Stimulated activated CD4-positive, alpha-beta T cell treated with anti-CD3 and anti-CD28 coated beads, TNF-alpha, amount 100 ng/mL, for 24 hours (primary cell): ENCODE measurements at regions not wholly inside any gene's neighbourhood (a gene's known extent, or its start where the extent isn't known, plus 50 kb on each side); places are given as distances from the start of the nearest gene placed in this dataset.

Source experiments
- DNase-seq, 3 experiments: peaks; one replicate each; pipeline ENCODE4 v3.0.0-alpha.2; 2020; ENCODE audit warnings: low read depth in 3 of 3

DNA sequence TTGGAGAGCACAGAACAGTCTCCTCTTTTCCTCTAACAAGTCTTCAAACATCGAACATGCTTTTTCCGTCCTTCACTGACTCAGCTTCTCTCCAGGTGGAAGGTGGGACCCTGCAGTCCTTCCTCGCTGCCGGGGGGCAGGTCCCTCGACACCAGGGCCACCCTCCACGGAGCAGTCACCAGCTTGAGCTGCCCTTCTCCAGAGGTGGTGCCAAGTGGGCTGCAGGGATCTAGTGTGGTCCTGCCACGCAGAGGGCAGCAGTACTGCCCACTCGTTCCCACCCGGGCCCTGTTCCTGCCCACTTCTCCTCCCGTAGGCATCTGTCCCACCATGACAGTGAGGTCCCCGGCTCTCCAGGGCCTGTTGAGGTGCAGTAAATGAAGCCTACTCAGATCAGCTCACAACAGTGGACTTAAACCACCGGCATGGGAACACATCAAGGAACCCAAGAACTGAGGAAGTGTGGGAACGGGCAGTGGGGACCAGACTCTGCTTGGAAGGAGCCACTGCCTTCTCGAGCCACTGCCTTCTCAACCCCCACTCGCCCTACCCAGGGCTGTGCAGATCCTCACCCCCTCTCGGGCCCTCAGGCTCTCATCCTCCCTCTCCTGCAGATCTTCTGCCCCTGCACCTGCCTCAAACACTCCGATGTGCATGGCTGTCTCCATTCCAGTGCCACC, 153.9 kb downstream of the OAT start:
- no peak for DNase-seq

DNA sequence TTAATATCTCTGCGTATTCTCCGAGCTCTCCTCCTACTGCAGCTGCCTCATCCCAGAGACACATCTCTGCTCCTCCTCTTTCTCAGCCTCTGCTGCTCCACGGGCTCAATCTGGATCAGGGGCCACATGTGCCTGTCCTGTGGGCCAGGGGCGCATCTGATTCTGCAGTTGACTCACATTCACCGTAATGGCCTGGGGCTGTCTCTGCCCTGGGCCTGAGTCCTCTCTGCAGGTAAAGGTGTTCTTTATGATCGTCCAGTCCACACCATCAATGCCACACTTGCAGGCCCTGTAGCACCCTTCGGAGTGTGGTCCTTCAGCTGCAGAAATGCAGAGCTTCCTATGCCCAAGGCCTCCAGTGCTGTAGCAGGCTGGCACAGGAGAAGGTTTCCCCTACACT, 154.5 kb downstream of the OAT start:
- no peak for DNase-seq

DNA sequence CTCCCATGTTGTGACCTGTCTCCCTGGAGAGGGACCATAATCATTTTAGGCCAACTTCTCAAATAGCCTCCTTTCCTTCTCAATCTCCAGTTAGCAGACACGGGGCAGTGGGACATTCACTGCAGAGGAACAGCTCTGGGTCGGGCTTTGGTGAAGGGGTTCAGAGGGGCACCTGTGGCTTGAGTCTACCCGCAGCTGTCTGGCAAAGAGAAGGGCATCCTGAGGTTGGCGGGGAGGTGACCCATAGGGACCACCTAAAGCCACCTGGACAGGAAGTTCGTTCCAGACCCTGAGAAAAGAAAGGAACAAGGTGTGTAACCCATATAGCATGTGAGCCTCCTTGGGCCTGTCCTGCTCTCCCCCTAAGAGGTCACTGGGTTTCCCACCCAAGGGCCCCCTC, 155.0 kb downstream of the OAT start:
- DNase-seq, result no peak

DNA sequence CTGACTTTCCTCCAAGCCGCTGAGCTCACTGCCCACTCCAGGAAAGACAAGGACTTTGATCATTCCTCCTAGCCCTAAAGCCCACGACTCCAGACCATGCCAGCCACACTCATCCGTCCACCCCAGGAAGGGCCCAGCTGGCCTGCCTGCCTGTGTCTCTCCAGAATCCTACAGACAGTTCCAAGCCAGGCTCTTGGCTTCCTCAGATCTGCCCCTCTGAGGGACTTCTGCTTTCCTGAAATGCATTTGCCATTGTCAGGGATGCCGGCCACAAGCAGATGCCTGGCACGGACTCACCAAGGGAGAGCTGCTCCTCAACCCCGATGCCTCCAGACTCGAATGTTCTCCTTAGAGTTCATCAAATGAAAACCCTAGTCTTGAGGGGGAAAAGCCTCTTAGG, 155.8 kb downstream of the OAT start:
- no peak for DNase-seq

DNA sequence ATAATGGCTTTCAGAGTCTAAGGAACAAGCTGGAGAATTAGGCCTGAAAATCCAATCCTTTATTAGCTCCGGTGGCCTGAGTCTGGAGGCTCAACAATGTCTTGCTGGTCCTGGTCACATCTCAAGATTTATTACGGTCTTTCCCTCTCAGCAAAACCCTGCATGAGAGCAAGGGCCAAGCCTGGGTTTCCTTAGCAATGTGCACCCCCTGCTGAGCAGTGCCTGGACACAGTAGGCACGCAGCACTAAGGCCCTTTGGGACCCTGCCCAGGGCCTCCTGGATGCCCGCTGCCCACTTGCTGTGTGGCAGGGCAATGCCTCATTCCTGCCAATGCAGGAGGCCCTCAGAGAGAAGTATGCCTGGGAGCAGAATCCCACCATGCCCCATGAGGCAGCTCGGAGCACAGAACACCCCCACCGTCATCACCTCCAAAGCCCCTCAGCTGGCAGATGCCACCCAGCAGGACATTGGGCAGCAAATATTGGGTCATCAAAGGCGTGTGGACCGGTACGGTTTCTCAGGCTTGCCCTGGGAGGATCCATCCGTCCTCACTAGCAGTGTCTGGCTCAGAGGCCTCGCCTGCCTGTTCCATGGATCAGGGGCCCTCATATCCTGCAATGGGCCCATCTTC, 156.4 kb downstream of the OAT start:
- DNase-seq, result no peak

DNA sequence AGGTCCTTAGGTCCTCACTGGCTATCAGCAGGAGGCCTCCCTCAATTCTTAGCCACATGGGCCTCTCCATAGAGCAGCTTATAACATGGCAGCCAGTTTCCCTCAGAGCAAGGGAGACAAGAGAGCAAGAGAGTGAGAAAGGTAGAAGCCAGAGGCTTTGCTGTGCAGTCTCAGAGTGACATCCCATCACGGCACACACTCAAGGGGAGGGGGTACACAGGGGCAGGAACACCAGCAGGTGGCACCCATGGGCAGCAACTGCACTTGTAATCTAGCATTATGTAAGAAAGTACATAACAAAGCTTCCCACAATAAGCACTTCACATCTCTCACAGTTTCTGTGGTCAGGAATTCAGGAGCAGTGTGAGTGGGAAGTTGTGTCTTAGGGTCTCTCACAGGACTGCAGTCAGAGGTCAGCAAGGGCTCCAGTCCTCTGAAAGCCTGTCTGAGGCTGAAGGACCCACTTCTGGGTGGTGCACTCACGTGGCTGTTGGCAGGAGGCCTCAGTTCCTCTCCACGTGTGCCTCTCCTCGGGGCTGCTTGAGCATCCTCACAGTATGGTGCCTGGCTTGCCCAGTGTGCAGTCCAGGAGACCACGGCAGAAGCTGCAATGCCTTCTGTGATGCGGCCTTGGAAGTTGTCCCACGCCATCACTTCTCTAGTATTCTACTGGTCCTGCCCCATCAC, 159.4 kb downstream of the OAT start:
- DNase-seq, result no peak

DNA sequence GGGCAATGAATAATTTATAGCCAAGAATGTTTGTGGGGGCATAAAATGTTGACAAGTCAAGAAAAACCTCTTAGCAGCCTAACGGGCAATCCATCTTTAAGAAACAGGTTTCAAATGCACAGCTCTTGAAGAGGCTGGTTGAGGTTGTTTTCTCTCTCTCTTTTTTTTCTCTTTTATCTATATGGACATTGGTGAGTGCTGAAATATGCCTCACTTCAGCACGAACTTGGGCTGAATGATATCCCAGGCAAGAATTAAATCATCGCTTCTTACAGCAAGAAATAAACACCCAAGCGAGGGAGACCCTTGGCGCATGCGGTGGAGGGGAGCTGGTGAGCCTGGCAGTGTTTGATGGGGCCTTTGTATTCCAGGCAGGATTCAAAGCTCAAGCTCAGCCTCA, 160.9 kb downstream of the OAT start:
- DNase-seq, result no peak

DNA sequence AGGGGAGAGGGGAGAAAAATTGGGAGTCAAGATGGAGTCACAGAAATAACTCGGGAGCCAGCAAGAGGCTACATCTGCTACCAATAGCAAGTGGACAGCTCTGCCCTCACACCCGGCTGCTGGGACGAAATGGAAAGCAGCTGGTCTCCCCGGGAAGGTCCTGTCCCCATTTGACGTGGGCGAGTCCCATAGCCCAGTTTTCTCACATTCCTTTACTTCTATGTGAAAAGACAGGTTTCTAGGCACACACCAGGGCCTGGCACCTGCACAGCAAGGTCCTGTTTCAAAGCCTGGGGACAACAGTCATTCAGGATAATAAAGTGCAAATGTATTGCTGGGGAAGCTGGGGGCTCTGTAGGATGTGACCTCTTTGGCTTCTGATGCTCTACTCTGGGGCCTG, 162.6 kb downstream of the OAT start:
- no peak for DNase-seq

DNA sequence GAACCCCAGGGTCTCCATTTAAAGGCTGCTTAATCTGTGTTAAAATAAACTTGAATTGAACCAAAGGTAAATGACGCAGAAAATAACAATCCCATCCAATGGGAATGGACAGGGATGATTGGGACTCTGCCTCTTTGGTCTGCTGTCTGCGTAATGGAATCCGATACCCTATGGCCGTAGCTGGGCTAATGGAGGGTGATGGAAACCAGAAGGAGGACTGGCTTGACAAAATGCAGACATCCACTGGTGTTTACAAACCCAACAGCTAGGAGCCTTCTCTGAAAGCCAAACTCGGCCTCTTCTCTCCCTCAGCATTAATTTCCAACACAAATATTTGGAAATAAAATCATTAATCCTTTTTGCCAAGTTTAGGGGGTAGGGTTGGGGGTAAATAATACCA, 162.2 kb upstream of the CHST15 start:
- no peak for DNase-seq

DNA sequence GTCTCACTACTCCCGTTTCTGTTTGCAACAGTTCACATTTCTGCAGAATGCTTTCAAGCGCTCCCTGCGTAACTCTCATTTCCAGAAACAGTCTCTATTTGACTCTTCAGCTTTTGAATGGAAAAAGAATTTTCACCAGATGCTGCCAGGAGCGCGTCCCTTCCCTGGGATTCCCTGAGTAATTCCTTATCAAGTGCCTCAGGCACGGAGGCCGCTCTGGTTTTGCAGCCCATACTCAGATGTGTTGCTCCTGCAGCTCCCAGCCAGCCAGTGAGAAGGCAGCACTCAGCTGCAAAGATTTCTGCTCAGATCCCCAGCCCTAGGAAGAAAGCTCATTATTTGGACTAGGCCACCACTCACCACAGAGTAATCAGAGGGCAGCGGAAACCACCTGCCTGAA, 161.1 kb upstream of the CHST15 start:
- DNase-seq, result no peak

DNA sequence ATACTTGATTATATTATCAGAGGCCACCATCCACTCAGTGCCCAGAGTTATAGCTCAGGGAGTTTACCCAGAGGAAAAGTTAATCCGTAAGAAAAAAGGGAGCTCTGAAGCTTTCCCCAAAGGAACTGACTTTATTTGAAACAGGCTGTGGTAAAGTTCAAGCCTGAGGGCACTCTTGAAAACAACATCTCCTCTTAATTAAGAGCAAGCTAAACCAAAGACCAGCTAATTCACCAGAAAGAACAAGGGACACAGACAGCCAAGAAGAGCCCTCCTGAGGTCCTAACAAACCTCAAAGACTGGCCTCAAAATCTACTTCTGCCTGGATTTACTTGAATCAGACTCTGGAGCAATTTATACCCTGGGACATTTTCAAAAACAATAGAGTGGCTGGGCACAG, 159.6 kb upstream of the CHST15 start:
- no peak for DNase-seq

DNA sequence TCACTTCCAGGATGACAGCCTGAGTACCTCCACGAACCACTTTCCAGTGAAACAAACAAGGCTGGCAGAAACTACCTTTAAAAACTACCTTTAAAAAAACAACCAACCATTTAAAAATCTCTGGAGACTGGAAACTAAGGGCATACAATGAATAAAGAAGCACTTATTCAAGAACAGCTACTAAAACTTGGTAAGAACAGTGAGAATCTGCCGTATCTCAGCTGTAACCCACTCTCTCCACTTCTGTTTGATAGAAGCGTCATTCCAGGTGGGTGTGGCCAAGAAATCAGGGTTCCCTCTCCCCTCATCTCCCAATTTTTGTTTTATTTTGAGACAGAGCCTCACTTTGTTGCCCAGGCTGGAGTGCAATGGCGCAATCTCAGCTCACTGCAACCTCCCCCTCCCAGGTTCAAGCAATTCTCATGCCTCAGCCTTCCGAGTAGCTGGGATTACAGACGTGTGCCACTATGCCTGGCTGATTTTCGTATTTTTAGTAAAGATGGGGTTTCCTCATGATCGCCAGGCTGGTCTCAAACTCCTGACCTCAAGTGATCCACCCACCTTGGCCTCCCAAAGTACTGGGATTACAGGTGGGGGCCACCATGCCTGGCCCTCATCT, 158.8 kb upstream of the CHST15 start:
- DNase-seq, result no peak

DNA sequence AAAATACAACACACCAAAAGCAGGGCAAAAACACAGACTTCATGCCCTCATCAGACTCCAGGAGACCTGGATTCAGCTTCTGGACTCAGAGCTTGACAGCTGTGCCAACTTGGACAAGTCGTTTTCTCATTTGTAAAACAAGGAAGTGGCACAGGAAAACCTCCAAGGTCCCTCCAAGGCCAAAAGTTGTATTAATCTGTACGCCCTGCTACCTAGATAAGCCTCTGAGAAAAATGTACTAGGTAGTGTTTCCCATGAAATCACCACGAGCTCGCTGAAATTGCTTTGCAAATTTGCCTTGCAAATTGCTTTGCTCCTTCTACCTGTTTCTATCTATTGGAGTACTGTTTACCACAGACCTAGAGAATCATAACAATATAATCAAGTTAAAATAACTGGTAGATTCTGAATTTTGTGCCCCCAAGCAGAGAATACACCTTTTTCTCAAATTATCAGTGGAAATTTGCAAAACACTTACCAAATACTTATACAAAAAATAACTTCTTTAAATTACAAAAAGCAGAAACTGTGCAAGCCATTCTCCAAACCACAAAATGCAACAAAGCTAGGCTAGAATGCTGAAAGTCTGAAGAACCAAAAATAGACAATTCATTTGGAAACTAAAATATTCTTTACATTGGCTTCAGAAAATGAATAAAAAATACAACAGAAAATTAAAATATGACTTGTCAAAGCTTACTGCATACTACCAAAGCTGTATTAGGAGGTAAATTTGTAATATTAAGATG, 158.1 kb upstream of the CHST15 start:
- DNase-seq, result no peak

DNA sequence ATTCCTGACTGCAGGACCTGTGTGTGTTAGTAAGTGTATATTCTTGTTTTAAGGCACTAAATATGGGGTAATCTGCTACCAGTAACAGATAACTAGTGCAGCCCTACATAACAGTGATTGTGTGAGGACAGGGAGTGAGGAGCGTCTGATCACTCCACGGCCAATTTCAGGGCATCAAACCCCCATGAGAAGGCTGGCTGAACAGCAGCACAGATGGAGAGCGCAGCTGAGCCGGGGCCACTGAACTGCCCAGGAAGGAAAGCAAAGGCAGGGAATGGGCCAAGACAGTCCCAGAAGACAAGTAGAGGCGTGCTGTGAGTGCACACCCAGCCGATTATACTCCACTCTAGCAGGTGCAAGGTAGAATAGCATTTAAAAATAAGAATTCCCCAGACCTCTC, 157.1 kb upstream of the CHST15 start:
- DNase-seq, result no peak

DNA sequence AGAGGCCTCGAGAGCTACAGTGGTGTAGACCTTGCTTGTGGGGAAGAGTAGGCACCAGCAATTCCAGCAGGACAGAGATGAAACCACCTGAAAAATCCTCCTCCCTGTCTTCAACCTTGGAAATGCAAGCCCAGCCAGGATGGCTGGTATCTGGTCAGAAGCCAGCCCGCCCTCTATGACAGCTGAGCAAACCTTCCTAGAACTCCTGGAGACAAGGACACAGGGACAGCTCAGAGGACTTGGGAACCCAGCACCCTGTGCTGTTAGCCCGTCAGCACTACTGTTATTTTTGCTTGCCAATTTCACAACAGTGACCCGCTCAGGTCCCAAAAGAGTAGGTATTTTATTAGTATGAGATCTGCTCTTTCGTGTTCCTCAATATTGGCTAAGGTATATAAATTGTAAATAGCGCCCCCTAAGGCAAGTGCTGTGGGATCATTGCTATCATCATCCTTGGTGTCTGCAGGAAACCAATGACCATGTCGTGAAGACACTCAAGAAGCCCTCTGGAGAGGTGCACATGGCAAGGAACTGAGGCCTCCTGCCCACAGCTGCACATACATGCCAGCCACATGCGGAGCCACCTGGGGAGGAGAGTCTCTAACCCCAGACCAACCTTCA, 156.5 kb upstream of the CHST15 start:
- DNase-seq, result no peak

DNA sequence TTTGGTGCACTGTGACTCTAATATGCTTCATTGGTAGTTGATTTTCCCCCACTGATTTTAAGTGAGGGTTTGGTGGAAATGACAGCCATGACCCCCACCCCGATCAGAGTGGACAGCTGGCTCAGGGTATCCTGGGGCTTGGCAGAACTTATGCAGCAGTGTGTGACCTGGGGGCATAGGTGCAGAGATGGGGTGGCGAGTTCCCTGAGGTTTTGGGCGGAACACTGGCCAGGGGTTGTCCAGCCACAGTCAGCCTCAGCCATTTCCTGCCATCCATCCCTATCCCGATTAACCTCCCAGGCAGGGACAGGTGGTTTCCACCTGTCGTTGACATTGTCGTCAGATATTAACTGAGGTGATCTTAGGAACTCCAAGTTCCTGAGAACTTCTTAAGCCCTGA, 155.8 kb upstream of the CHST15 start:
- no peak for DNase-seq

DNA sequence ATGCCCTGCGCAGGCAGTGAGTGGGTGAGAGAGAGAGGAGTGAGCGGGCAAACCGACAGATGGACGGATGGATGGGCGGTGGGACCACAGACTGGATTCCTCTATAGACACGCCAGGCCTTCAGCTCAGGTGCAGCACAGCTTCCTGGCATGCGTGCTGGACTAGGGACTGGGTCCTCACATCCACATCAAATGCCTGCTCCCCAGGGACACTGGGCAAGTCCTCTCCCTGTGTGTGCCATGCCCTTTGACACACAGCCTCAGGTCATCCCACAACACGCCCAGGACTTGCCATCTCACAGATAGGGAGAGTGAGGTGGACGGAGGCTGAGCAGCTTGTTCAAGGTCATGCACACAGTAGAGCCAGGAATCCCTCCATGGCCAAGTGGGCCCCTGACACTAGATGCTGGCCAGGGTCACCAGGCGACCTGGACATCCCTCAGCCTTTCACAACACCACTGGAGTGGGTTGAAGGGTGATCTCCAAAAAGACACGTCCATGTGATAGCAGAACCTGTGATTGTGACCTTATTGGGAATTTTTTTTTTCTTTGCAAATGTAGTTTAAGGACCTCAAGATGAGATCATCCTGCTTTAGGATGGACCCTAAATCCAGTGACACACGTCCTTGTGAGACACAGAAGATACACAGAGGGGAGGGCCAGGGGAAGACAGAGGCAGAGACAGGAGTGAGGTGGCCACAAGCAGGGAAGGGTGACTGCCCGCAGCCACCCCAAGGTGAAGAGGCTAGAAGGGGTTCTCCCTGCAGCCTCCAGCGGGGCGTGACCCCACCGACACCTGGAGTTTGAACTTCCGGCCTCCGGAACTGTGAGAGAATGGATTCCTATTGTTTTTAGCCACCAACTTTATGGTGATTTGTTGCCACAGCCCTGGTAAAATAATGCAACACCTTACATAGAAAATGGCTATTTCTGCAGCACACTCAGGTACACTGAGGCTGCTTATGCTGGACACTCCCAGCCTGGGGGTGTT, 155.0 kb upstream of the CHST15 start:
- no peak for DNase-seq

DNA sequence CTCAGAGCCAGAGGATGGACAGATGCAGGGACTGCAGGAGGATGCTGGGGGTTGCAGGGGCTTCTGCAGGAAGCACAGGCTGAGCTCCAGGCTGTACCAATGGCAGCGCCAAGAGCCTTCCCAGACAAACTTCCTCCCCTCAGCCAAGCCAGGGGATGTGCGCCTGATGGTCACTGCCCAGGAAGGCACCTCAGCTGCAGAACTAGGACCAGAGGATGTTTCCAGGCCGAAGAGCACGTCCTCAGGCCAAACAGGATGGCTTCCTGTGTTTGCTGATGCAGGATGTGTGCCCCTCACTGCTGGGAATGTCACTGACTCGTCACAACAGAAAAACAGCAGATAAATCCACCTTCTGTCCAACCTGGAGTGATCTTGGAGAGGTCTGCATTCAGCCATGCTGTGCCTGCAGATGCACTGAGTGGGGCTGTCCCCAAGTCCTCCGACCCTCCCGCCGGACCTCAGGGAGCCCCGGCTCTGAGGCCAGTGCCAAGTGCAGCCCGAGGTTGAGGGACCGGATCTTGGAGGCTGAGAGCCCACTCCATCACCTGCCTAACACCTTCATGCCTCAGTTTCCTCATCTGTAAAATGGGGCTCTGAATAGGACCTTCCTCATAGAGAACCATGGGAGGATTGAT, 152.5 kb upstream of the CHST15 start:
- DNase-seq, result no peak

DNA sequence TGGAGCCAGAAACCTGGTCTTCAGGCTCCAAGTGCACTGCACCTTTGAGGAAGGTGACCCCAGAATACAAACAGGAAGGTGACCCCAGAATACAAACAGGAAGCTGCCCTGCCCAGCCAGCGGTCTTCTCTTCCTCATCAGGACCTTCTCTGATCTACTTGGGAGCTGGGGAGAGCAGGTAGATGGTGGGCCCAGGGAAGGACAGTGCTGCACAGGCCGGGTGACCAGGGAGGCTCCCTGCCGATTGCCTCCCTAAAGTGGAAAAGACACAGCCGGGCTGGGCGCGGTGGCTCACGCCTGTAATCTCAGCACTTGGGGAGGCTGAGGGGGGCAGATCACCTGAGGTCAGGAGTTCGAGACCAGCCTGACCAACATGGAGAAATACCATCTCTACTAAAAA, 151.8 kb upstream of the CHST15 start:
- DNase-seq, result no peak

DNA sequence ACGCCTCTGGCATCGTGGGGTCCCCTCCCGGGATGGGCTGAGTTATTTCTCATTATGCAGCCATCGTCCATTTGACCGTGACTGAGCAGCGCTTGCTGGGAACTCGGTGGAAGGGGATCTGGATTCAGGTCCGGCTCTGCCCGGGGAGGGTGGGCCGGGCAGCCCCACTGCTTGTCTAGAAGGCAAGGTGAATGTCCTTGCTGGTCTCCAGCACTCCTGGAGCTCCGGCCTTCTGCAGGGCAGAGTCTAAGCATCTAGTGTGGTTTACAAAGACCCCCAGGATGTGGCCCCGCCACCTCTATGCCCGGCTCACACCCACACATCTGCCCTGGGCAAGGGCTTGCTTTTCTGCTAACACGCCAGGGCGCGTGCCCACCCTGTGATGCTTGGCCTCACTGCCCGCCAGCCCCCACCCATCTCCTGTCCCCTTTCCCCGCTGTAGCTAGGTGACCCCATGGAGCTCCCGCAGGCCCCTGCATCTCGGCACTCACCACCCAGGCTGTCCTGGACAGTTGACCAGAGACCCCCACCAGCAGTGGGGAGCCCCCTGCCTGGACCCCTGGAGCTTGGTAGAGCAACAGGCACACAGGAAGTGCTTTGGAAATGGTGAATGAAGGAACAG, 151.0 kb upstream of the CHST15 start:
- no peak for DNase-seq
